Karpas-422 (cell line): ENCODE measurements at regions not wholly inside any gene's neighbourhood (a gene's known extent, or its start where the extent isn't known, plus 50 kb on each side); places are given as distances from the start of the nearest gene placed in this dataset.
"Not testable (repeated sequence)": the region's sequence is repeated elsewhere in the genome, so short reads cannot be mapped to it uniquely, and the experiment has no call there.

Experiments
- DNase-seq: peaks from one replicate; pipeline ENCODE4 v3.0.0-alpha.2; 2015
- H2AFZ ChIP-seq: fragments of 200-600 bp; sonication (generic); 2 replicates; pipeline ENCODE4 v1.6.1; 2014; ENCODE audit warnings: antibody characterized with exemption, low read length, mixed read lengths
- H3K27ac ChIP-seq: fragments of 200-600 bp; sonication (generic); 2 replicates; pipeline ENCODE4 v1.5.1; 2014; ENCODE audit warnings: mild to moderate bottlenecking, low read length, moderate library complexity
- H3K27me3 ChIP-seq: fragments of 200-600 bp; sonication (generic); 2 replicates; pipeline ENCODE4 v1.6.1; 2014; ENCODE audit warnings: low read length, mixed read lengths
- H3K36me3 ChIP-seq: fragments of 200-600 bp; sonication (generic); 2 replicates; pipeline ENCODE4 v1.6.1; 2014; ENCODE audit warnings: low read length, mixed read lengths; ENCODE audit not compliant: insufficient read depth
- H3K4me1 ChIP-seq: fragments of 200-600 bp; sonication (generic); 2 replicates; pipeline ENCODE4 v1.6.1; 2014; ENCODE audit warnings: mild to moderate bottlenecking, low read length, mixed read lengths
- H3K4me2 ChIP-seq: fragments of 200-600 bp; sonication (generic); 2 replicates; pipeline ENCODE4 v1.6.1; 2014; ENCODE audit warnings: low read length, low read depth, mild to moderate bottlenecking; ENCODE audit not compliant: poor library complexity, severe bottlenecking
- H3K4me3 ChIP-seq: fragments of 200-600 bp; sonication (generic); 2 replicates; pipeline ENCODE4 v1.5.1; 2014; ENCODE audit warnings: mild to moderate bottlenecking, antibody characterized with exemption, low read length, mixed read lengths
- H3K79me2 ChIP-seq: fragments of 200-600 bp; sonication (generic); 2 replicates; pipeline ENCODE4 v1.6.1; 2014; ENCODE audit warnings: mild to moderate bottlenecking, low read length, mixed read lengths
- H3K9ac ChIP-seq: fragments of 200-600 bp; sonication (generic); 2 replicates; pipeline ENCODE4 v1.6.0; 2014; ENCODE audit warnings: low read length
- H3K9me2 ChIP-seq: fragments of 200-600 bp; sonication (generic), shearing (Covaris generic); replicated peaks from 2 replicates; pipeline ENCODE4 v1.6.0; 2014; ENCODE audit warnings: mild to moderate bottlenecking, low read length, moderate library complexity; ENCODE audit not compliant: insufficient read depth
- H3K9me3 ChIP-seq: fragments of 300-700, 200-600 bp; sonication (generic); 2 replicates; pipeline ENCODE4 v1.6.1; 2014; ENCODE audit warnings: low read length, mixed read lengths
- H4K20me1 ChIP-seq: fragments of 200-600 bp; sonication (generic); 2 replicates; pipeline ENCODE4 v1.6.1; 2014; ENCODE audit warnings: mild to moderate bottlenecking, antibody characterized with exemption, low read length, low read depth; ENCODE audit not compliant: insufficient read depth

DNA sequence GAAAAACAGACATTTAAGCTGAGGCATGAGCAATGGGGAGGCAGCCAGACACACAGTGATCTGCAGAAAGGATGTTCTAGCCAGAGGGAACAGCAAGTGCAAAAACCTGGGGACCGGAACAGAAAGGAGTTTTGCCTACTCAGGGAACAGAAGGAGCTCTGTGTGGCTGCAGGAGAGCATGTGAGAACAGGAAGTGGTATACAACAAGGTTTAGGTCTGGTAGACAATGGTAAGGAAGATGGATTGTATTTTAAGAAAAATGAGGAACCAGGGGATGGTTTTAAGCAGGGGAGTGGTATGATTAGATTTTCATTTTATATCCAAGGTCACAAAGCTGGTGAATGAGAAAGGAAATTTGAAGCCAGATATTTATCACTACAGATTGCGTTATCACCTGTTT, 157.5 kb downstream of the UNC5CL start:
- no peaks in the 10 kb centered on the region for H3K27me3 ChIP-seq
- H3K79me2 ChIP-seq, result no peaks in the 10 kb centered on the region
- H3K4me1 ChIP-seq, result no peaks in the 10 kb centered on the region
- H3K27ac ChIP-seq, result no peak overlapping the region
- H2AFZ ChIP-seq, result no peak overlapping the region
- no peaks in the 10 kb centered on the region for H3K9me3 ChIP-seq
- no peak overlapping the region for H3K9ac ChIP-seq
- no peaks in the 10 kb centered on the region for H3K36me3 ChIP-seq
- no peaks in the 10 kb centered on the region for H3K9me2 ChIP-seq
- no peaks in the 10 kb centered on the region for H4K20me1 ChIP-seq
- H3K4me3 ChIP-seq, result no peak overlapping the region
- no peak overlapping the region for H3K4me2 ChIP-seq
- DNase-seq, result no peak

DNA sequence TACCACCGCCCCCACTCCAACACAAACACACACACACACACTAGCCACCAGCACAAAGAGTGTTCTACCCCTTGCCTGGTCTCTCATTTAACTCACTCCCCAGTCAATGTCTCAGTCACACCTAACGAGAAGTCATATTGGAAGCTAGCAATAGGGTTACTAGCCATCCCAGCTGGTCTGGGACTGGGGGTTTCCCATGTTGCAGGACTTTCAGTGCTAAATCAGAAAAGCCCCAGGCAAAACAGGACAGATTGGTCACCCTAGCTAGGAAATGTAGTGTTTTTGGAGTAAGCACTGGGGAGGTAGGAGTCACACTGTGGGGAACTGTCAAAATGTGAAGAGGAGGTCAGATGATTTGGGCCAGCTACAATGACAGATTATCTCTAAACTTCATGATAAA, 158.1 kb downstream of the UNC5CL start:
- no peak overlapping the region for H3K4me3 ChIP-seq
- no peaks in the 10 kb centered on the region for H3K27me3 ChIP-seq
- no peaks in the 10 kb centered on the region for H4K20me1 ChIP-seq
- no peak overlapping the region for H3K9ac ChIP-seq
- no peaks in the 10 kb centered on the region for H3K36me3 ChIP-seq
- DNase-seq, result no peak
- H3K4me2 ChIP-seq, result no peak overlapping the region
- no peaks in the 10 kb centered on the region for H3K79me2 ChIP-seq
- no peaks in the 10 kb centered on the region for H3K4me1 ChIP-seq
- H3K27ac ChIP-seq, result no peak overlapping the region
- H2AFZ ChIP-seq, result no peak overlapping the region
- H3K9me2 ChIP-seq, result no peaks in the 10 kb centered on the region
- H3K9me3 ChIP-seq, result no peaks in the 10 kb centered on the region

DNA sequence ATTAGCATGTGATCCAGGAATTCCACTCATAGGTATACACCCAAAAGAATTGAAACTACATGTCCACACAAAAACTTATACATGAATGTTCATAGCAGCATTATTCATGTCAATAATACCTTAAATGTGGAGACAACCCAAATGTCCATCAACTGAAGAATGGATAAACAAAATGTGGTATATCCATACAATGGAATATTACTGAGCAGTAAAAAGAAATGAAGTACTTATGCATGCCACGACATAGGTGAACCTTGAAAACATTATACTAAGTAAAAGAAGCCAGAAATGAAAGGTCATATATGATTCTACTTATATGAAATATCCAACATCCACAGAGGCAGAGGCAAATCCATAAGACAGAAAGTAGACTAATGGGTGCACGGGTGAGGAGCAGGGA, 159.9 kb downstream of the UNC5CL start:
- DNase-seq, result no peak
- Histone ChIP-seq H3K4me3 (no peak overlapping the region), H3K9me2 (no peaks in the 10 kb centered on the region), H3K79me2 (no peaks in the 10 kb centered on the region), H4K20me1 (no peaks in the 10 kb centered on the region), H3K9me3 (no peaks in the 10 kb centered on the region), H3K27ac (no peak overlapping the region), H2AFZ (no peak overlapping the region), H3K4me1 (no peaks in the 10 kb centered on the region), H3K9ac (no peak overlapping the region), H3K27me3 (no peaks in the 10 kb centered on the region), H3K4me2 (no peak overlapping the region), H3K36me3 (no peaks in the 10 kb centered on the region)

DNA sequence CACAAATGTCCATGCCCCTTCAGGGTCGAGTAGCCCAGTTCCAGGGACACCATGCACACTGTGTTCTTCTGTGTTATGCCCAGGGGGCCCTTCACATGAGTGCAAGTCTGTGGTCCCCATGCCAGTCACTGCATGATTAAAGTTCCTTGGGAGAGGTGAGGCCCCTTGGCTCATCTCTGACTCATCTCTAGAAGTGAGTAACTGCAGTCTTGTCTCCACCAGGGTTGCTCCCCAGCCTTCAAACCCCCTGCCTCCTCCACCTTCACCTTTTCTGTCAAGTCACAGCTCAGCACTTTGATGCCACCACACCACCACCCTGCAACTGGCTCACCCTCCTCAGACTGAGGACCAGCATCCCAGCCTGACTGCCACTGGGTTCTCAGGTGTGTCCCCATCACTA, 161.7 kb downstream of the UNC5CL start:
- Histone ChIP-seq H3K27ac (no peak overlapping the region), H3K27me3 (no peaks in the 10 kb centered on the region), H3K4me1 (no peaks in the 10 kb centered on the region), H3K9me2 (no peaks in the 10 kb centered on the region), H3K9me3 (no peaks in the 10 kb centered on the region), H4K20me1 (no peaks in the 10 kb centered on the region), H3K4me2 (no peak overlapping the region), H3K36me3 (no peaks in the 10 kb centered on the region), H2AFZ (no peak overlapping the region), H3K9ac (no peak overlapping the region), H3K79me2 (no peaks in the 10 kb centered on the region), H3K4me3 (no peak overlapping the region)
- no peak for DNase-seq

DNA sequence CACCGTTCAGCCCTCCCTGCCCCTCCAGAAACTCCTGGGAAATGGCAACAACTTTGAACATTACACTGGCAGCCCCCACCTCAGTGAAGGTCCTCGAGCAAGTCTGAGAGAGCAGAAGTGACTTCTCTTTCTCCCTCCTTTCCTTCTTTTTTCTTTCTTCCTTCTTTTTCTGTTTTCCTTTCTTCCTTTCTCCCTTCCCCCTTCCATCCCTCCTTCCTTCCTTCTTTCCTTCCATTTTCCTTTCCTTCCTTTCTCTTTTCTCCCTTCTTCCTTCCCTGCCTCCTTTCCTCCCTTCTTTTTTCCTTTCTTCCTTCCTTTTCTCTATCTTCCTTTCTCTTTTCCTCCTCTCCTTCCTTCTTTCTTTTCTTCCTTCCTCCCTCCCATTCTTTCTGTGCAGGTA, 162.7 kb downstream of the UNC5CL start:
- Histone ChIP-seq H2AFZ (no peak overlapping the region), H3K4me3 (no peak overlapping the region), H3K9ac (no peak overlapping the region), H3K36me3 (no peaks in the 10 kb centered on the region), H3K27ac (no peak overlapping the region), H3K9me3 (no peaks in the 10 kb centered on the region), H3K79me2 (no peaks in the 10 kb centered on the region), H3K4me1 (no peaks in the 10 kb centered on the region), H4K20me1 (no peaks in the 10 kb centered on the region), H3K27me3 (no peaks in the 10 kb centered on the region), H3K4me2 (no peak overlapping the region), H3K9me2 (no peaks in the 10 kb centered on the region)
- DNase-seq, result no peak

DNA sequence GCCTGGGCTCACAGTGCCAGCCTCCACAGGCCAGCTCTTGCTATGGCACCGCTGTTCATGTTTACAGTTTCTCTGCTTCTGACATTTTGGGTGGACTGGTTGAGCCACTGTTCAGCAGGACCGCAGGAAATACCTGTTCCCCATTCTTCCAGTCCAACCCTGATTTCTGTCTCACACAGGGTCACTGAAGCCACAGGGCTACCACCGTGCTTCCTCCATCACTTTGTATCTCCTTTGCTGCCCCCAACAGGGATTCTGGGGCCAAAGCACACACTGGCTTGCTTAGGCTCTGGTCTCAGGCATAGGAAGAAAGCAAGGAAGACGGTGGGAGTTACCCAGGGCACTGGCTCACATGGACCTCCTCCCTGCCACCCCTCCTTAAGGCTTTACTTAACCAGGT, 164.5 kb downstream of the UNC5CL start:
- Histone ChIP-seq H3K9me2 (no peaks in the 10 kb centered on the region), H3K4me2 (no peak overlapping the region), H3K4me1 (no peaks in the 10 kb centered on the region), H3K36me3 (no peaks in the 10 kb centered on the region), H4K20me1 (no peaks in the 10 kb centered on the region), H3K9ac (no peak overlapping the region), H3K27ac (no peak overlapping the region), H2AFZ (no peak overlapping the region), H3K4me3 (no peak overlapping the region), H3K27me3 (no peaks in the 10 kb centered on the region), H3K9me3 (no peaks in the 10 kb centered on the region), H3K79me2 (no peaks in the 10 kb centered on the region)
- DNase-seq, result peak; percentile 64

DNA sequence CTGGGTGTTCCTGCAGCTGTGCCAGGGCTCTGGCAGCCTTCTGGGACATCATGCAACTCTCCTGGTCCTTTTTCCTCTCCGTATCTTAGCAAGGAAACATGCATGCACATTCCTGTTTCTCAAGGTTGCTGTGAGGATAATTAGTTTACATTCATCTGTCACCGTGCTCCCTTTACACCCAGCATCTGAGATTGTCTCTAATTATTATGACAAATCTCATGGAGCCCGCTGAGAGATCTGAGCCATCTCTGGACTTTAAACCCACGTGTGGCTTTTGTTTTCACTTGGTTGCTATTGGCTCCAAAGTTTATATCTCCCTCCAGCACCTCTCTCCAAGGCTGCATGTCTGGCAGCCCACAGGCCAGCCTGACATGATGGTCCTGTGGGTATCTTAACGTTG, 167.6 kb downstream of the UNC5CL start:
- Histone ChIP-seq H2AFZ (no peak overlapping the region), H3K9me2 (no peaks in the 10 kb centered on the region), H3K27ac (no peak overlapping the region), H3K27me3 (no peaks in the 10 kb centered on the region), H3K9me3 (no peaks in the 10 kb centered on the region), H3K79me2 (no peaks in the 10 kb centered on the region), H3K4me3 (no peak overlapping the region), H4K20me1 (no peaks in the 10 kb centered on the region), H3K36me3 (no peaks in the 10 kb centered on the region), H3K4me1 (no peaks in the 10 kb centered on the region), H3K9ac (no peak overlapping the region), H3K4me2 (no peak overlapping the region)
- DNase-seq, result no peak

DNA sequence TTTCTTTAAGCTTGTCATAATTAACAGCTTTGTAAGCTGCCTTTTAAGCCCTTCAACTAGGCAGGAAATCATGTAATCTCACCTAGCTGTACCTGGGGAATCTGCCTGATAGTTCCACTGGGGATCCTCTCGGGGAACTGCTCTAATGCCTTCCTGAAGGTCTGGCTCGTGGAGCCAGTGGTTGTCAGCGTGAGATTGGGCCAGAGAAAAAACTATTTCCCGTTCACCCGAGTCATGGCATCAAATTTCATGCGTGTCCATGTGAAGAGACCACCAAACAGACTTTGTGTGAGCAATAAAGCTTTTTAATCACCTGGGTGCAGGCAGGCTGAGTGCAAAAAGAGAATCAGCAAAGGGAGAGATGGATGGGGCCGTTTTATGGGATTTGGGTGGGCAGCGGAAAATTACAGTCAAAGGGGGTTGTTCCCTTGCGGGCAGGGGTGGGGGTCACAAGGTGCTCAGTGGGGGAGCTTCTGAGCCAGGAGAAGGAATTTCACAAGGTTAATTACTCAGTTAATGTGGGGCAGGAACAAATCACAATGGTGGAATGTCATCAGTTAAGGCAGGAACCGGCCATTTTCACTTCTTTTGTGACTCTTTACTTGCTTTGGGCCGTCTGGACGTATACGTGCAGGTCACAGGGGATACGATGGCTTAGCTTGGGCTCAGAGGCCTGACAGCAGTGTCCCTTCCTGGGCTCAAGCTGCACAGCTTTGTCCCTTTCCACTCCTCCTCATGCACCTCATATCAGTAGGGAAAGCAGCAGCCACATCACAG, 170.7 kb downstream of the UNC5CL start:
- not testable (repeated sequence) for H3K9ac ChIP-seq, H3K27me3 ChIP-seq, H3K4me1 ChIP-seq, H3K9me3 ChIP-seq, DNase-seq, H3K27ac ChIP-seq, H3K4me3 ChIP-seq, H3K9me2 ChIP-seq, H3K36me3 ChIP-seq, H3K79me2 ChIP-seq, H2AFZ ChIP-seq, H4K20me1 ChIP-seq, H3K4me2 ChIP-seq

DNA sequence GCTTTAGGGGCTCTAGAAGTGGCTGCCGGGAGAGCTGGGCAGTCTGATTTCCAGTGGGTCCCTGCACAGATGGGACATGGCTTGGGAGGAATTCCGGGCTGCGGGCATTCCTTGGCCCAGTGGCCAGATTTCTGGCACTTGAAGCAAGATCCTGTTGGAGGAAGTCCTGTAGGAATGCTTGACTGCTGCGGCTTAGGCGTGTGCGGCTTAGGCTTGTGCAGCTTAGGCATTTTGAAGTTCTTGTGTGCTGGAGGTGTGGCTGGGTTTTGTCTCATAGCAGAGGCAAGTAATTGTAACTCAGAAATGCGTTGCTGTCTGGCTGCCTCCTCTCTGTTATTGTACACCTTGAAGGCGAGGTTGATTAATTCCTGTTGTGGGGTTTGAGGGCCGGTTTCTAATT, 171.5 kb downstream of the UNC5CL start:
- not testable (repeated sequence) for H3K27me3 ChIP-seq, H3K9me2 ChIP-seq, H3K9me3 ChIP-seq, H2AFZ ChIP-seq, H3K4me2 ChIP-seq, H3K27ac ChIP-seq, H3K4me3 ChIP-seq, H3K36me3 ChIP-seq, DNase-seq, H3K9ac ChIP-seq, H3K4me1 ChIP-seq, H4K20me1 ChIP-seq, H3K79me2 ChIP-seq
